ENCODE measurements at regions not wholly inside any gene's neighbourhood (a gene's known extent, or its start where the extent isn't known, plus 50 kb on each side); places are given as distances from the start of the nearest gene placed in this dataset.

GRCh38 chr3:34024447-34025240 lies 226.2 kb downstream of the PDCD6IP start:
- Histone ChIP-seq H3K4me1 (no peaks in the 10 kb centered on the region), H3K36me3 (no peaks in the 10 kb centered on the region), H3K4me3 (ENCODE audit: low read depth, low read length) (no peak overlapping the region), H3K9me3 (no peaks in the 10 kb centered on the region), H3K27me3 (no peaks in the 10 kb centered on the region)
- TF ChIP-seq CTCF (IDR thresholded peaks at IDR 0.05; ENCODE audit: low read depth, low read length), result no peak
- DNase-seq, result no peak

- Histone ChIP-seq H3K4me3 (ENCODE audit: low read depth, low read length) (no peak overlapping the region), H3K27me3 (no peaks in the 10 kb centered on the region), H3K36me3 (no peaks in the 10 kb centered on the region), H3K4me1 (no peaks in the 10 kb centered on the region), H3K9me3 (no peaks in the 10 kb centered on the region)
- no peak for TF ChIP-seq CTCF (IDR thresholded peaks at IDR 0.05; ENCODE audit: low read depth, low read length)
- no peak for DNase-seq
Observed at GRCh38 chr3:34033839-34034238, 235.4 kb downstream of the PDCD6IP start.

- Histone ChIP-seq H3K36me3 (no peaks in the 10 kb centered on the region), H3K27me3 (no peaks in the 10 kb centered on the region), H3K4me1 (no peaks in the 10 kb centered on the region), H3K4me3 (ENCODE audit: low read depth, low read length) (no peak overlapping the region), H3K9me3 (no peaks in the 10 kb centered on the region)
- TF ChIP-seq CTCF (IDR thresholded peaks at IDR 0.05; ENCODE audit: low read depth, low read length), result no peak
- DNase-seq, result no peak
Observed at GRCh38 chr3:34034840-34035239, 236.4 kb downstream of the PDCD6IP start.

- no peaks in the 10 kb centered on the region for H3K27me3 ChIP-seq
- no peaks in the 10 kb centered on the region for H3K36me3 ChIP-seq
- TF ChIP-seq CTCF (IDR thresholded peaks at IDR 0.05; ENCODE audit: low read depth, low read length), result no peak
- H3K9me3 ChIP-seq, result no peaks in the 10 kb centered on the region
- no peaks in the 10 kb centered on the region for H3K4me1 ChIP-seq
- no peak overlapping the region for H3K4me3 ChIP-seq (ENCODE audit: low read depth, low read length)
- no peak for DNase-seq
Observed at GRCh38 chr3:34035775-34036174, 237.3 kb downstream of the PDCD6IP start.

- TF ChIP-seq CTCF (IDR thresholded peaks at IDR 0.05; ENCODE audit: low read depth, low read length), result no peak
- no peak overlapping the region for H3K4me3 ChIP-seq (ENCODE audit: low read depth, low read length)
- H3K4me1 ChIP-seq, result no peaks in the 10 kb centered on the region
- no peak for DNase-seq
- H3K27me3 ChIP-seq, result no peaks in the 10 kb centered on the region
- H3K9me3 ChIP-seq, result no peaks in the 10 kb centered on the region
- H3K36me3 ChIP-seq, result no peaks in the 10 kb centered on the region
Observed at GRCh38 chr3:34037260-34037659, 238.8 kb downstream of the PDCD6IP start.

- H3K27me3 ChIP-seq, result no peaks in the 10 kb centered on the region
- H3K9me3 ChIP-seq, result no peaks in the 10 kb centered on the region
- H3K36me3 ChIP-seq, result no peaks in the 10 kb centered on the region
- no peaks in the 10 kb centered on the region for H3K4me1 ChIP-seq
- TF ChIP-seq CTCF (IDR thresholded peaks at IDR 0.05; ENCODE audit: low read depth, low read length), result no peak
- no peak overlapping the region for H3K4me3 ChIP-seq (ENCODE audit: low read depth, low read length)
- DNase-seq, result no peak
Observed at GRCh38 chr3:34038131-34038530, 239.7 kb downstream of the PDCD6IP start.

All from BE2C (cell line).